ENCODE measurements at regions not wholly inside any gene's neighbourhood (a gene's known extent, or its start where the extent isn't known, plus 50 kb on each side); places are given as distances from the start of the nearest gene placed in this dataset.

GRCh38 chr2:6471419-6471818 lies 394.3 kb downstream of the CMPK2 start:
- TF ChIP-seq, protein P1, sequence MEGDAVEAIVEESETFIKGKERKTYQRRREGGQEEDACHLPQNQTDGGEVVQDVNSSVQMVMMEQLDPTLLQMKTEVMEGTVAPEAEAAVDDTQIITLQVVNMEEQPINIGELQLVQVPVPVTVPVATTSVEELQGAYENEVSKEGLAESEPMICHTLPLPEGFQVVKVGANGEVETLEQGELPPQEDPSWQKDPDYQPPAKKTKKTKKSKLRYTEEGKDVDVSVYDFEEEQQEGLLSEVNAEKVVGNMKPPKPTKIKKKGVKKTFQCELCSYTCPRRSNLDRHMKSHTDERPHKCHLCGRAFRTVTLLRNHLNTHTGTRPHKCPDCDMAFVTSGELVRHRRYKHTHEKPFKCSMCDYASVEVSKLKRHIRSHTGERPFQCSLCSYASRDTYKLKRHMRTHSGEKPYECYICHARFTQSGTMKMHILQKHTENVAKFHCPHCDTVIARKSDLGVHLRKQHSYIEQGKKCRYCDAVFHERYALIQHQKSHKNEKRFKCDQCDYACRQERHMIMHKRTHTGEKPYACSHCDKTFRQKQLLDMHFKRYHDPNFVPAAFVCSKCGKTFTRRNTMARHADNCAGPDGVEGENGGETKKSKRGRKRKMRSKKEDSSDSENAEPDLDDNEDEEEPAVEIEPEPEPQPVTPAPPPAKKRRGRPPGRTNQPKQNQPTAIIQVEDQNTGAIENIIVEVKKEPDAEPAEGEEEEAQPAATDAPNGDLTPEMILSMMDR (IDR thresholded peaks at IDR 0.05; ENCODE audit: poor library complexity, severe bottlenecking), result no peak
- TF ChIP-seq, protein P2, sequence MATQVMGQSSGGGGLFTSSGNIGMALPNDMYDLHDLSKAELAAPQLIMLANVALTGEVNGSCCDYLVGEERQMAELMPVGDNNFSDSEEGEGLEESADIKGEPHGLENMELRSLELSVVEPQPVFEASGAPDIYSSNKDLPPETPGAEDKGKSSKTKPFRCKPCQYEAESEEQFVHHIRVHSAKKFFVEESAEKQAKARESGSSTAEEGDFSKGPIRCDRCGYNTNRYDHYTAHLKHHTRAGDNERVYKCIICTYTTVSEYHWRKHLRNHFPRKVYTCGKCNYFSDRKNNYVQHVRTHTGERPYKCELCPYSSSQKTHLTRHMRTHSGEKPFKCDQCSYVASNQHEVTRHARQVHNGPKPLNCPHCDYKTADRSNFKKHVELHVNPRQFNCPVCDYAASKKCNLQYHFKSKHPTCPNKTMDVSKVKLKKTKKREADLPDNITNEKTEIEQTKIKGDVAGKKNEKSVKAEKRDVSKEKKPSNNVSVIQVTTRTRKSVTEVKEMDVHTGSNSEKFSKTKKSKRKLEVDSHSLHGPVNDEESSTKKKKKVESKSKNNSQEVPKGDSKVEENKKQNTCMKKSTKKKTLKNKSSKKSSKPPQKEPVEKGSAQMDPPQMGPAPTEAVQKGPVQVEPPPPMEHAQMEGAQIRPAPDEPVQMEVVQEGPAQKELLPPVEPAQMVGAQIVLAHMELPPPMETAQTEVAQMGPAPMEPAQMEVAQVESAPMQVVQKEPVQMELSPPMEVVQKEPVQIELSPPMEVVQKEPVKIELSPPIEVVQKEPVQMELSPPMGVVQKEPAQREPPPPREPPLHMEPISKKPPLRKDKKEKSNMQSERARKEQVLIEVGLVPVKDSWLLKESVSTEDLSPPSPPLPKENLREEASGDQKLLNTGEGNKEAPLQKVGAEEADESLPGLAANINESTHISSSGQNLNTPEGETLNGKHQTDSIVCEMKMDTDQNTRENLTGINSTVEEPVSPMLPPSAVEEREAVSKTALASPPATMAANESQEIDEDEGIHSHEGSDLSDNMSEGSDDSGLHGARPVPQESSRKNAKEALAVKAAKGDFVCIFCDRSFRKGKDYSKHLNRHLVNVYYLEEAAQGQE (IDR thresholded peaks at IDR 0.05; ENCODE audit: borderline replicate concordance), result no peak
- TF ChIP-seq POLR2AphosphoS5 (IDR thresholded peaks at IDR 0.05) (no peak), EZH2 (IDR thresholded peaks at IDR 0.05; ENCODE audit: borderline replicate concordance, insufficient read depth, low read length, poor library complexity, severe bottlenecking) (no peak), MXI1 (conservative IDR thresholded peaks at IDR 0.05; ENCODE audit: poor library complexity, severe bottlenecking) (no peak), RAD21 (conservative IDR thresholded peaks at IDR 0.05) (no peak)

Measured in neural cell (in vitro differentiated cells).